ENCODE measurements at regions not wholly inside any gene's neighbourhood (a gene's known extent, or its start where the extent isn't known, plus 50 kb on each side); places are given as distances from the start of the nearest gene placed in this dataset.
A peak's percentile ranks its signal among the peaks of the same experiment; 100 is the strongest.

DNA sequence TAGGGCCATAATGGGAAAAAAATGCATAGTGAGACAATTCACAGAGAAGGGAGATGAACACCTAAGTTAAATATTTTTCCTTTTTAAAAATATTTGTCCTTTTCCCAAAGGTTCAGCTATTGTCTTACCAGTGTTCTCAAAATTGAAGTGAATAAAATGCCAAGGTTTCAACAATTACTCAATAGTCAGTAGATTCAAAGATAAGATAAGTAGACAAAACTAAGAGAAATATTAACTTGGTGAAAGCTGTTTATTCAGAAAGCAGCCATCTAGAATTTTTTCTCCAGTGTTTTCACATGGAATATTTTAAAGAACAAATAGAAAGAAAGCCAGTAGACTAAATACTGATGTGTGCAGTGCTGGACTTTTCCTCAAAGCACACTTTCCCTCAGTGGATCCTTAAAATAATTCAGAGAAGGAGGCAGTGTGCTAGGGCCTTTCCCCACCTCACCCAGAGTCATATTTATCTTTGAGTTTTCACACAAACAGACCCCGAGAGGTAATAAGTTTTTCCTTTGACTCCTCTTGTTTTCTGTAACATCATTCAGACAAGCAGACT, 144.5 kb upstream of the PLEKHG7 start:
- WGBS, 4 donors, result 80 to 97% (median 86%) methylated on average over 1 of the region's 1 CpG
- H3K27ac ChIP-seq, result peak overlapping the region in 6 of 12 donors; percentile 3 to 52 (median 21)
- intact Hi-C loops (cut with DNase I), result loop anchor here in 6 of 10 donors (5.0 to 10.0 kb wide), 5 partner anchors 143 to 563 kb away; partner anchors contain the start of gene BTG1 (in 1 of the 6)

DNA sequence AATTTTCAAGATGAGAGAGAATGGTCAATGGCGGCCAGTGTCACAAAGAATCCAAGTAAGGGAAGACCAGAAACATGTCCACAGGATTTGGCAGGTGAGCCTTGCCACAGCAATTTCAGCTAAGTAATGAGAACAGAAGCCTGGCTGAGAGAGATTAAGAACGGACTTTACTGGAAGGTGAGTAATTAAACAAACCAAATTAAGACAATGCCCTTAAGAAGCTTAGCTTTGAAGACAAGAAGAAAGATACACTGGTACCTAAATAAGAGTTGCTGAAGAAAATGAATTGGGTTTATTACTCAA, 145.4 kb upstream of the PLEKHG7 start:
- Histone ChIP-seq H3K4me1 (peaks cover 5 to 73% (median 40%) of the 10 kb centered on the region in 12 donors), H3K9me3 (no peaks in the 10 kb centered on the region), H3K36me3 (no peaks in the 10 kb centered on the region), H3K27me3 (no peaks in the 10 kb centered on the region), H3K4me3 (no peak overlapping the region), H3K27ac (peak overlapping the region in 1 of 12 donors; percentile 24)
- ATAC-seq, result no peak
- no peak for TF ChIP-seq POLR2A (IDR thresholded peaks at IDR 0.05)
- TF ChIP-seq, protein P1, sequence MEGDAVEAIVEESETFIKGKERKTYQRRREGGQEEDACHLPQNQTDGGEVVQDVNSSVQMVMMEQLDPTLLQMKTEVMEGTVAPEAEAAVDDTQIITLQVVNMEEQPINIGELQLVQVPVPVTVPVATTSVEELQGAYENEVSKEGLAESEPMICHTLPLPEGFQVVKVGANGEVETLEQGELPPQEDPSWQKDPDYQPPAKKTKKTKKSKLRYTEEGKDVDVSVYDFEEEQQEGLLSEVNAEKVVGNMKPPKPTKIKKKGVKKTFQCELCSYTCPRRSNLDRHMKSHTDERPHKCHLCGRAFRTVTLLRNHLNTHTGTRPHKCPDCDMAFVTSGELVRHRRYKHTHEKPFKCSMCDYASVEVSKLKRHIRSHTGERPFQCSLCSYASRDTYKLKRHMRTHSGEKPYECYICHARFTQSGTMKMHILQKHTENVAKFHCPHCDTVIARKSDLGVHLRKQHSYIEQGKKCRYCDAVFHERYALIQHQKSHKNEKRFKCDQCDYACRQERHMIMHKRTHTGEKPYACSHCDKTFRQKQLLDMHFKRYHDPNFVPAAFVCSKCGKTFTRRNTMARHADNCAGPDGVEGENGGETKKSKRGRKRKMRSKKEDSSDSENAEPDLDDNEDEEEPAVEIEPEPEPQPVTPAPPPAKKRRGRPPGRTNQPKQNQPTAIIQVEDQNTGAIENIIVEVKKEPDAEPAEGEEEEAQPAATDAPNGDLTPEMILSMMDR (IDR thresholded peaks at IDR 0.05), result no peak
- intact Hi-C loops (cut with DNase I), result loop anchor here in 6 of 10 donors (5.0 to 10.0 kb wide), 5 partner anchors 143 to 563 kb away; partner anchors contain the start of gene BTG1 (in 1 of the 6)
- 94 to 97% (median 95%) methylated on average over 2 of the region's 2 CpGs for WGBS, 4 donors
- no peak for DNase-seq

More for the DNA sequence above, 144.5 kb upstream of the PLEKHG7 start:
- Histone ChIP-seq H3K4me1 (peaks cover 5 to 69% (median 37%) of the 10 kb centered on the region in 12 donors), H3K27me3 (no peaks in the 10 kb centered on the region), H3K4me3 (no peak overlapping the region), H3K9me3 (no peaks in the 10 kb centered on the region), H3K36me3 (no peaks in the 10 kb centered on the region)
- no peak for DNase-seq
- no peak for ATAC-seq
- TF ChIP-seq, protein P1 (IDR thresholded peaks at IDR 0.05), result no peak
- no peak for TF ChIP-seq POLR2A (IDR thresholded peaks at IDR 0.05)

DNA sequence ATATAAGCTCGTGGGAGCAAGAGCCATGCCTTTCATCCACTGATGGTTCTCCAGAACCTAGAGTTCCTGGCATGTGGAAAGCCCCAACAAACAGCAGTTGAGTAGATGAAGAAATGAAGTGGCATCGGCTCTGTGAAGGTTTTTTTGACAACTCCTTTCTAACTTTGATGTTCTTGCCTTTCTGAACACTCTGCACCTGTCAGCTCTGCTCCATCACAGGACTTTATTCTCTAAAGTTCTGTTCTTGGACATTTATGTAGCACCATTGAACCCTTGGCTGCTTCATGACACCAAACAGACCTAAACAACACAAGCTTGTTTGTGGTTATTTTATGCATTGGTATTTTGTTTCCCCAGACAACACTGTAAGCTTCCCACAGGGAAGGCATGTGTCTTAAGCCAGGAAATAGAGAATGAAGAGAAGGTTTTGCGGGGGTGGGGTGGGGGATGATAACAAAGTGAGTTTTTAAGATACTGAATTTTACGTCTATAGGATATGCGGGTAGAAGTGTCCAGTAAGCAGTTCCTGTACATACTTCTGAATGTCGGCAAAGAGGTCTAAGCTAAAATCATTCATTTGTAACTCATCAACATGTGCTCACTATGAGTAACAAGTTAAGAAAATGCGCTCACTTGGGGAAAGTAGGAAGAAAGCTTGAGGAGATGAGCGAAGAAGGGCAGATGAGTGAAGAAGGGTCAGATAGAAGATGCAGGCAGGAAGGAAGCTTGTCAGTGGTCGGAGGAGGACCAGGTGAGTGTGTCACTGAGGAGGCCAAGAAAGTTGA, 146.0 kb upstream of the PLEKHG7 start:
- Histone ChIP-seq H3K36me3 (no peaks in the 10 kb centered on the region), H3K9me3 (no peaks in the 10 kb centered on the region), H3K4me1 (peaks cover 2 to 73% (median 40%) of the 10 kb centered on the region in 12 donors), H3K4me3 (no peak overlapping the region), H3K27me3 (no peaks in the 10 kb centered on the region), H3K27ac (peak overlapping the region in 1 of 12 donors; percentile 87)
- WGBS, 4 donors, result 95 to 96% (median 96%) methylated on average over 9 of the region's 9 CpGs
- TF ChIP-seq, protein P1 (IDR thresholded peaks at IDR 0.05), result no peak
- TF ChIP-seq POLR2A (IDR thresholded peaks at IDR 0.05), result no peak
- ATAC-seq (no peak), DNase-seq (no peak)
- intact Hi-C loops (cut with DNase I), result loop anchor here in 6 of 10 donors (5.0 to 10.0 kb wide), 5 partner anchors 142 to 562 kb away; partner anchors contain the start of gene BTG1 (in 1 of the 6)

DNA sequence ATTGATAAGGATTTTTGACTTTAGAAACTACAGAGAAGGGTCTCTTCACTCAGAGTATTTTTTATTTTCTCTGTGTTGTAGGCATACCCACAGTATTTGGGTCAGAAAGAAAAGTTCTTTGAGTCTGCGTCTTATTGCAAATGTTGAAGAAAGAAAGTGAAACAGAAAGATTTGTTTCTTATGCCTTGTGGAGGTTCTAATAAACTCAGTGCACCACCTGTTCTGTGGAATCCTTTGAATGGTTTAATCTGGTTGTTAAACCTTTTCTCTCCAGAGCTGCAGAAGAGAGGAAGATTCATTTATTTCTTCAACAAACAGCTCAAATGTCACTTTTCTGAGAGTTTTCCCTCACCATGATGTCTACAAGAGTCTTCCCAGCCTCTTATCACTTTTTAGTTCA, 146.6 kb upstream of the PLEKHG7 start:
- no peaks in the 10 kb centered on the region for H3K27me3 ChIP-seq
- intact Hi-C loops (cut with DNase I), result loop anchor here in 6 of 10 donors (5.0 to 10.0 kb wide), 5 partner anchors 141 to 561 kb away; partner anchors contain the start of gene BTG1 (in 1 of the 6)
- H3K36me3 ChIP-seq, result no peaks in the 10 kb centered on the region
- H3K4me1 ChIP-seq, result peaks cover 0 to 73% (median 35%) of the 10 kb centered on the region in 12 donors
- ATAC-seq (no peak), DNase-seq (no peak)
- TF ChIP-seq, protein P1 (IDR thresholded peaks at IDR 0.05), result no peak
- no peak for TF ChIP-seq POLR2A (IDR thresholded peaks at IDR 0.05)
- no peaks in the 10 kb centered on the region for H3K9me3 ChIP-seq
- H3K4me3 ChIP-seq, result no peak overlapping the region
- 75 to 92% (median 86%) methylated on average over 1 of the region's 1 CpG for WGBS, 4 donors
- H3K27ac ChIP-seq, result peak overlapping the region in 1 of 12 donors; percentile 87

Data from heart left ventricle (tissue), 16 donors.